ENCODE measurements at regions not wholly inside any gene's neighbourhood (a gene's known extent, or its start where the extent isn't known, plus 50 kb on each side); places are given as distances from the start of the nearest gene placed in this dataset.
"Not testable (repeated sequence)": the region's sequence is repeated elsewhere in the genome, so short reads cannot be mapped to it uniquely, and the experiment has no call there.

DNA sequence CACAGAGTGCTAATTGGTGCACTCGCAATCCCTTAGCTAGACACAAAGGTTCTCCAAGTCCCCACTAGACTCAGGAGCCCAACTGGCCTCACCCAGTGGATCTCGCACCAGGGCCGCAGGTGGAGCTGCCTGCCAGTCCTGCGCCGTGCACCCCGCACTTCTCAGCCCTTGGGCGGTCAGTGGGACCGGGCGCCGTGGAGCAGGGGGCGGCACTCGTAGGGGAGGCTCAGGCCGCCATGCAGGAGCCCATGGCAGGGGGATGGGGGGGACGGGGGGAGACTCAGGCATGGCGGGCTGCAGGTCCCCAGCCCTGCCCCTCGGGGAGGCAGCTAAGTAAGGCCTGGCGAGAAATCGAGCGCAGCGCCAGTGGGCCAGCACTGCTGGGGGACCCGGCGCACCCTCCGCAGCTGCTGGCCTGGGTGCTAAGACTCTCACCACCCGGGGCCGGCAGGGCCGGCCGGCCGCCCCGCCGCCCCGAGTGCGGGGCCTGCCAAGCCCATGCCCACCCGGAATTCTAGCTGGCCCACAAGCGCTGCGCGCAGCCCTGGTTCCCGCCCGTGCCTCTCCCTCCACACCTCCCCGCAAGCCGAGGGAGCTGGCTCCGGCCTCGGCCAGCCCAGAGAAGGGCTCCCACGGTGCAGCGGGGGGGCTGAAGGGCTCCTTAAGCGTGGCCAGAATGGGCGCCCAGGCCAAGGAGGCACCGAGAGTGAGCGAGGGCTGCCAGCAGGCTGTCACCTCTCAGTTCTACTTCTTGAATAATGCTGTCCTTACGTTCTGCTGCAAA is 258.2 kb downstream of the GALC start:
- not testable (repeated sequence) for TF ChIP-seq POLR2A (IDR thresholded peaks at IDR 0.05)
- TF ChIP-seq, protein P1, sequence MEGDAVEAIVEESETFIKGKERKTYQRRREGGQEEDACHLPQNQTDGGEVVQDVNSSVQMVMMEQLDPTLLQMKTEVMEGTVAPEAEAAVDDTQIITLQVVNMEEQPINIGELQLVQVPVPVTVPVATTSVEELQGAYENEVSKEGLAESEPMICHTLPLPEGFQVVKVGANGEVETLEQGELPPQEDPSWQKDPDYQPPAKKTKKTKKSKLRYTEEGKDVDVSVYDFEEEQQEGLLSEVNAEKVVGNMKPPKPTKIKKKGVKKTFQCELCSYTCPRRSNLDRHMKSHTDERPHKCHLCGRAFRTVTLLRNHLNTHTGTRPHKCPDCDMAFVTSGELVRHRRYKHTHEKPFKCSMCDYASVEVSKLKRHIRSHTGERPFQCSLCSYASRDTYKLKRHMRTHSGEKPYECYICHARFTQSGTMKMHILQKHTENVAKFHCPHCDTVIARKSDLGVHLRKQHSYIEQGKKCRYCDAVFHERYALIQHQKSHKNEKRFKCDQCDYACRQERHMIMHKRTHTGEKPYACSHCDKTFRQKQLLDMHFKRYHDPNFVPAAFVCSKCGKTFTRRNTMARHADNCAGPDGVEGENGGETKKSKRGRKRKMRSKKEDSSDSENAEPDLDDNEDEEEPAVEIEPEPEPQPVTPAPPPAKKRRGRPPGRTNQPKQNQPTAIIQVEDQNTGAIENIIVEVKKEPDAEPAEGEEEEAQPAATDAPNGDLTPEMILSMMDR (IDR thresholded peaks at IDR 0.05), result not testable (repeated sequence)

Data from body of pancreas (tissue), 4 donors.